ENCODE measurements at regions not wholly inside any gene's neighbourhood (a gene's known extent, or its start where the extent isn't known, plus 50 kb on each side); places are given as distances from the start of the nearest gene placed in this dataset.

DNA sequence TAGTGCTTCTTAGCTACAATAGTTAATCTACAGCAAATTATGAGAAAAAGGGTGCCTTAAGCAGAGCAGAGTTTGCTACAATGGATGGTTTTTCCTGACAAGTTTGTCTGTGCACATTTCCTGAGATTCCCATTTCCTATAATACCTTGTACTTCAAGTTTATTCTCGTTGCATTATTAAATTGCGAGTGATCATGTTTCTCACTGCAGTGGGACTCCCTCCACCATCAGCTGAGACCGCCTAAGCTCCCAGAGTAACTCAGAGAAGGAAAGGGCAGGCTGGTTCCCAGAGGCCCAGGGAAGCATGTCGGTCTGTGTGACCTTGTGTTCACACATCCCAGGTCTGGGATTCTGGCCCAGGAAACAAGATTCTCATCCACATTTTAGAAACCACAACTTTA, 162.1 kb downstream of the ARL4C start:
- no peak for DNase-seq

DNA sequence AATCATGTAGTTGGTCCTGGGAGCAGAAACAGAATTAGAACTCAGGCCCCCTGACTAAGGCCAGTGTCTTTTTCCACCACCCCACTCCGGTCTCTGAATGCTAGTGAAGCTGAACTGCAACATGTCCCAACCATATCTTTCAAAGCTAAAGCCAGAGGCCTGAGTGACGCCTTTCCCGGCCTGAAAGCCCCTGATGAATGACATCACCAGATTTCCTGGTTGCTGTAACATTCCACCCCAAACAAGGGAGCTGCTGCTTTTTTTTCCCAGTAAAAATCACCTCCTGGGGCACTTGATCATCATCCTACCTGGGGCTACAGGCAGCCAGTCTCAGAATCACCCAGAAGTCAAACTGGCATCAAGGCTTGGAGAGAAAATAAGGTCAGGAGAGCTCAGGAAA, 162.7 kb downstream of the ARL4C start:
- DNase-seq, result no peak

GRCh38 chr2:234333168-234334130, 163.4 kb downstream of the ARL4C start:
- DNase-seq, result no peak

DNA sequence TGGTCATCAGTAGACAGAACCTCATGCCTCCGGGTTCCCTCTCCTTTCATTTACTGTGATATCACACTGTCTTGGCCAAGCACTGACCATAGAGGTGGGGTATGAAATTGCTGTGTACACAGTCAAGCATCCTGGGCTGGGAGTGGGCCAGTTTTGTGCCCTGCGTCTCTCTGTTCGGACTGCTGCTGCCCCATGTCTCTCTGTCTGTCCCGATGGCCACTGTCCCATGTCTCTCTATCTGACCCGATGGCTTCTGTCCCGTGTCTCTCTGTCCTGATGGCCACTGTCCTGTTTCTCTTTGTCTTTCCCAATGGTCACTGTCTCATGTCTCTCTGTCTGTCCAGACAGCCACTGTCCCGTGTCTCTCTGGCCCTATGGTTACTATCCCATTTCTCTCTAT, 164.9 kb downstream of the ARL4C start:
- DNase-seq, result no peak

DNA sequence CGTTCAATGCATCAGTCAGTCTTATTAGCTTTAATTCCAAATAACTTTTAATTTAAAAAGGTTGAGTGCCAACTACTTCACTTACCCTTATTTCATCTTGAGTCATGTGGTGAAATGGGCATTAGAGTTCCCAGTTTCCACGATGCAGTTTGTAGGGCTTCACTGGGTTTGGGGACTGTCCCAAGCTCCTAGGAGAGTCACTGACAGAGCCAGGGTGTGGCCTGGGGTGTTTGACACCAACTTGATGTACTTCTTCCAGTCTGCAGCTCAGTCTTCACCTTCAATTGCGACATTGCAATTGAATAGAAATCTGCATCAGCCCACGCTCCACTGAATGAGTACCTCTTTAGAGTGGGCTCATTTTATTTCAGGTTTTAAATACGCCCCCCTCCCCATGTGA, 165.3 kb downstream of the ARL4C start:
- no peak for DNase-seq

DNA sequence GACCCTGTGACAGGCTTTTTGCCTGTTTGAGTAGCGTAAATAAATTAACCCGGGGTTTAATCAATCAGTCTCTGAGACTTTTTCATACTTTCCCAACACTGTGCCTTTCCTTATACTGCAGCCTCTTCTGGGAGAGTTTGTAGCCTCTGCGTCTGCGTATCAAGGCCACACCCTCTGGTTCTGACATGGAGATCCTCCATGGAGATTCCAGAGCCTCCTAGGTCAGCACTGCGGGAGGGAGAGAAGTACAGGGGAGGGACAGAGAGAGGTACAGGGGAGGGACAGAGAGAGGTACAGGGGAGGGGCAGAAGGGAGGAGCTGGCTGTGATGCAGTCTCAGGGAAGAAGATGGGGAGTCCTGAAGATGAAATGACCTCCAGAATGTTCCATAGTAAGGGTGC, 166.0 kb downstream of the ARL4C start:
- no peak for DNase-seq

DNA sequence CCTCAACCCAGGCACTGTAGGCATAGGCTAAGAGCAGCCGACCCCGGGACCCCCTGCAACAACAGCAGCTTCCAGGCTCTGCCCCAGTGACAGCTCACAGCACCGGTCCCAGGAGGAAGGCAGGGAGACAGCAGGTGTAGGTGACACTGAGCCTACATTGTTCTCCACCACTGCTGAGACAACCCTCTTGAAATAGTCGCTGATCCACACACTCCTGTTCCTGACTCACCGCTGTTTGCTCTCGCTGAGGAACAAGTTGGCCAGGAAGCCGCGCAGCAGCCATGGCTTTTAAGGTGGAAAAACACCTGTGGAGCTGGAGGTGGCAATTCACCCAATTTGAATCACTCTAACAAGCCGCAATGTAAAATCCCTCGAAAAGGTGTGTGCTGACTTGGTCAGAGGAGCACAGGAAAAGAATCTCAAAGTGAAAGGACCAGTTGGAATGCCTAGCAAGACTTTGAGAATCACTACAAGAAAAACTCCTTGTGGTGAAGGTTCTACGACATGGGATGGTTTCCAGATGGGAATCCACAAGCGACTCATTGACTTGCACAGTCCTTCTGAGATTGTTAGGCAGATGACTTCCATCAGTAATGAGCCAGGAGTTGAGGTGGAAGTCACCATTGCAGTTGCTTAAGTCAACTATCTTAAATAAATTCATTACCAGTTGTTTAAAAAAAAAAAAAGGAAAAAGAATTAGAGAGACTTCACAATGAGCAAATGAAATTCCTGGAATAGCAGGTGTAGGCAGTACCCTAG, 167.5 kb downstream of the ARL4C start:
- no peak for DNase-seq

DNA sequence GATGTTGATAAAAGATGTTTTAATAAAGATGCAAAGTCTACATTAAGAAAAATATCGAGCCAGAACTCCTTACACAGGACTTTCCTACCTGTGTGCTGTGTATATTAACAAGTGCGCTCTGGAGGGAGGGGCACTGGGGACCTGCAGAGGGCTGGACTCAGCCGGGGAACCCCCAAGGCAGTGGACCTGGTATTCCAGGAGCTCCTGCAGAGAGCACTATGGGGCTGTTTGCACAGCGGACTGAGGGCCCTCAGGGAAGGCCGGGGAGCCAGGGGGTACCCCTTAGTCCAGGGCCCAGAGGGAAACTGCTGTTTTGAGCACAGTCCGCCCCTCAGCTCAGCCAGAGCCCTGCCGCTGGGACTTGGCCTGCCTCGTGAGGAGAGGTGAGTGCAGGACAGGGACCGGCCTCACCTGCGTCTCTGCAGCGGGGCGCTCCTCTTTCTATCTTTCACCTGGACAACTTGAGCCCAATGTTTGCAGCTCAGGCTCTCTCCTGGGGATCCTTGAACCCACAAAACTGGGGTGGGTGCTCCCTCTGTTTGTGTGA, 168.4 kb downstream of the ARL4C start:
- DNase-seq, result no peak

GRCh38 chr2:234326694-234327093, 170.2 kb downstream of the ARL4C start:
- DNase-seq, result no peak

DNA sequence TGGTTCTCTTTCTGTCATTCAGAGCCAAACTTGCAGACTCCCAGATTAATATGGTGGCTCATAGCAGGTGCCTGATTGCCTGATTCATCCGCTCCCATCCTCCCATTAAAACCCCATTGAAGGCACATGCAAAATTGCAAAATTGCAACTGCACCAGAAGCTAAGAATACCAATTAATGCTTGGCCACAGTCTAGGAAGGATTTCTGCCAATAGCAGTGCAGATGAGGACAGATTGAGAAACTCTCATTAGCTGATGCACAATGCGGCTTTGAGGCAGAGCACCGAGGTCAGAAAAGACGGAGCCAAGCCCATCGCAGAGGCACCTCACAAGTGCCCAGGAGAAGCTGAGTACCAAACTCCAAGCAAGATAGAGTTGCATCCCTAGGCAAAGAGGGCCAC, 172.8 kb downstream of the ARL4C start:
- DNase-seq, result no peak

DNA sequence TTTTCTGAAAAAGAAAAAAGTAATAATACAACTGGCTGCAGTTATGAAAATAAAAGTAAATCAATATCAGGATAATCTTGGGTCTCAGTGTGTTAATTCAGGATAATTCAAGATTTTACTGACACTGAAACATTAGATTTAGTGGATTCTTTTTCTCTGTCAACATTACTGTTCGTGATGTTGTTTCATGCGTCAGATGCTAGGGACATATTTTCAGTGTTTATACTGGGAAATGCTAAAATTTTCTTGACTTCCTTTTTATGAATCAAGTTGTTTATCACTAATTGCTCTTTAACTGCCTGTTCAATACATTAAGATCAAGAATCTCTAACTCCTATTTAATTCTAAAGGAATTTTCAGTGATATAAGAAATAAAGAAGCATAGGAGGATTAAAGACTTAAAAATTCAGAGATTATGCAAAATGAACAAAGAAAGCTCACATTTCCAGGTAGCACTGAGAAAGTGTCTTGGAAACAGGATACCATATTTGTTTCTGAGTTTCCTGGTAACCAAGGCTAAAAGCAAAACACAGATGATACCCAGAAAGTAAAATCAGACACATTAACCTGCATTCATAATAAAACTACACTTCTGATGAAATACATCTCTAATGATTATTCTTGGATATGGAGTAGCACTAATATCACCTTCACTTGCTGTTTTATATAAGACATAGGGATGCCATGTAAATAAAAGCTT, 174.0 kb downstream of the ARL4C start:
- no peak for DNase-seq

DNA sequence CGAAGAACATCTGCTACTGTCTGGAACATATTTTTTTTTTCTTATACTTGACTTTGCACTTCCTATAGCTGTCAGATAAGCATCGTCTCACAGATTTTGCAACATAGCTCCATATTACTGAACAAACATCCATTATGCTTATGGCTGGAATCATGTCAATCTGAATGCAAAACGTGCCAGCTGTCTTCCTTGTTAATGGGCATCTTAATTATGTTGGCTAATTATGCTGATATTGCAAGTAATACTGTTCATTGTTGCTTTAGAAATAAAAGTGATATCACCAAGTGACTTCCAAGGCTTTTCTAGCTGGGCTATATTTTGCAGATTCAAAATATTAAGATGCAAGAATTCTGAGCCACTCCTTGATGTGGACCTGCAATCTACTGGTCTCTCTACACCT, 176.8 kb downstream of the ARL4C start:
- no peak for DNase-seq

GRCh38 chr2:234318361-234318760, 178.5 kb downstream of the ARL4C start:
- DNase-seq, result no peak

GRCh38 chr2:234313558-234313957, 183.3 kb downstream of the ARL4C start:
- DNase-seq, result no peak

DNA sequence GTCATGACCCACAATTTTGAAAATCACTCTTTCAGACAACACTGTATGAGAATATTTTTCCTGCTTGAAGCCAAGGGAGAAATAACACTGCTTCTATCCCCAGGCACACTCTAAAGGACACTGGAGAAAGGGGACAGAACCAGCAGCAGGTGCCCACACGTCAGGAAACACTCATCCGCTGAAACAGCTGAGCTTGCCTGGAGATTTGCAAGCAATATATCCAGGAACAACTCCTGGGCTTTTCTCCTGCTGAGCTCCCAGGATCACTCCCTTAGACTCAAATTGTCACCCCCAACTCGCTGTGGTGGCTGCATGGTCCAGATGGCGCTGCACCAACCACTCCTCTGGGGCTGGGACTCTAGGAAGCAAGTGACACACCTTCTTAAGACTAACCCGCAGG, 186.7 kb downstream of the ARL4C start:
- no peak for DNase-seq

DNA sequence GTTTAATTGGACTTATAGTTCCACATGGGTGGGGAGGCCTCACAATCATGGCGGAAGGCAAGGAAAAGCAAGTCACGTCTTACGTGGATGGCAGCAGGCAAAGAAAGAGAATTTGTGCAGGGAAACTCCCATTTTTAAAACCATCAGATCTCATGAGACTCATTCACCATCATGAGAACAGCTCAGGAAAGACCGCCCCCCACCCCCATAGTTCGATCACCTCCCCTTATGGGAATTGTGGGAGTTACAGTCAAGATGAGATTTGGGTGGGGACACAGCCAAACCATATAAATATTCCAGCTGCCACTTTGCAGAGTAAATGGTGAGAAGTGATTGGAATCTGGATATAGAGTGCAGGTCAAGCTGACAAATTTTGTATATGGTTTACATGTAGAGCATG, 187.4 kb downstream of the ARL4C start:
- DNase-seq, result no peak

DNA sequence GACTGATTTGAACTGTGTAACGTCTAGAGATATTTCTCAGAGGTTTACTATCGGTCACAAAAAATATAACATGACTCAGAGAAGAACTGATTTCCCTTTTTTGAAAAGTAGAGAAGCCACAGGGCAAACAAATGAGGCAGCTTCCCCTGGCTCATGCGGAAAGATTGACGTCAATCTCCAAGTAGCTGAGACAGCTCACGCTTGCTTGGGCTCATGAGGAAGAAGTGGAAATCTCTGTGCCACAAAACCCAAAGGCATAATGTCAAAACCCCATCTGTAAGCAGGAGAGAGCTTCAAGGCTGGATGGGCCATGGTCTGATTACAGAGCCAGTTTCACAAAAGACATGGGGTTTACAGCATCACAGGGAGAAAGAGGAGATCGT, 188.1 kb downstream of the ARL4C start:
- DNase-seq, result peak; percentile 85

GRCh38 chr2:234308073-234308812, 188.6 kb downstream of the ARL4C start:
- DNase-seq, result no peak

GRCh38 chr2:234307322-234307961, 189.4 kb downstream of the ARL4C start:
- DNase-seq, result no peak

DNA sequence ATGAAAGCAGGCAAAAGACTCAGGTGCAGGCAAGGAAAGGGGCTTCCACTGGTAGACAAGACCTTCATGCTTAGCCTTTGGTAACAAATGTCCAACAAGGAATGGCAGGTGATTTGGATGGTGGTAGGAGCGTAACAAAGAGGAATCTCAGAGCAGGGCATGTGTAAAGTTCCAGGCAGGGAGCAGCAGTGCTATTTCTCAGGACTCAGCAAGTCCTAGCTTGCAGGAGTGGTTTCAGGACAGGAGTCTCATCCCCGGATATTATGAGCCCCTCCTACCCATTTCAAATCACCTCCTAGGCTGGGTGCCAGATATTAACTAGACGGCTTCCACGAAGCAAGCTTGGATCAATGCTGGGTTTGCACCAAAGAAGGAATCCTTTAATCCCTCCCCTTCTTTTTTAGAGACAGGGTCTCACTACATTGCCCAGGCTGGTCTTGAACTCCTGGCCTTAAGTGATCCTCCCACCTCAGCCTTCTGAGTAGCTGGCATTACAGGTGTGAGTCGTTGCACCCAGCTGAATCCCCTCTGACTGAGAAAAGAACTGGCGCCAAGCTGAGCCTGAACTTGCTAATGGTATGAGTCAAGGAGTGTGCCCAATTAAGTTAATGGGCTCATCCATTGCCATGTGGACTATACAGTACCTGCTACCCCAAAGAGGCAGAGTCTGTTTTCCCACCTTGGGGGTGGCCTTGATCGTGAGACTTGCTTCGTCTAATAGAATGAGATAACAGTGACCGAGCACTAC, 190.3 kb downstream of the ARL4C start:
- no peak for DNase-seq

DNA sequence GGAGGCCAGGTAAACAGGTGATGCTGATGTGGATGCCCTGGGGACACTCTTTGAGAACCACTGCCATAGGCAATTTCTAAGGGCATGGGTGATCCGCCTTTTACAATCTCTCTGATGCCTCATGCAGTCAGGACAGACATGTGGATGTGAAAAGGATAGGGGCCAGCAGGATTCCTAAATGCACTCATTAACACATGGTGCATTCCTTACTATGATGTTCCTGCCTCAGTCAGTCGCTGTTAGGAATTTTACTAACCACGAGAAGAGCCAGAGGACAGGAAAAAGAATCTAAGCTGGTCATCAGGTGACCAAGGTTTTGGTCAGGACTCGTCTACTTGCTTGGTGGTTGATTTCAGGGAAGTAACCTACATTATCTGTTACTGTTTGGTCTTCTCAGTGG, 191.0 kb downstream of the ARL4C start:
- no peak for DNase-seq
